HEK293 (cell line): ENCODE measurements at regions not wholly inside any gene's neighbourhood (a gene's known extent, or its start where the extent isn't known, plus 50 kb on each side); places are given as distances from the start of the nearest gene placed in this dataset.

Experiments used
- CTCF ChIA-PET: fragments of 350-600 bp; formaldehyde crosslinking; extraction: SDS; loops from one replicate; lab custom pipeline; 2021; ENCODE audit warnings: antibody characterized with exemption; lab: Yijun Ruan, JAX
- POLR2A ChIA-PET: fragments of 300-600 bp; formaldehyde crosslinking; extraction: SDS; loops from one replicate; lab custom pipeline; 2020; ENCODE audit warnings: antibody characterized with exemption, inconsistent platforms; lab: Yijun Ruan, JAX
- H3K27ac ChIP-seq: fragments of 200-500 bp; sonication (Bioruptor generic); 2 replicates; pipeline ENCODE4 v1.5.1; 2014; ENCODE audit warnings: low read depth, low read length, control low read depth, inconsistent platforms; ENCODE audit errors: extremely low read depth
- H3K36me3 ChIP-seq, 2 experiments: fragments of 200-500 bp in 1 of 2; sonication (Bioruptor generic) in 1 of 2; 1 replicate in 1 of 2; 2 replicates in 1 of 2; pipeline ENCODE4 v1.5.1; 2014 to 2017; ENCODE audit warnings: inconsistent platforms in 2 of 2, low read length in 2 of 2; ENCODE audit not compliant: control insufficient read depth in 2 of 2, insufficient read depth in 1 of 2
- H3K4me1 ChIP-seq: fragments of 200-500 bp; sonication (Bioruptor generic); 2 replicates; pipeline ENCODE4 v1.5.1; 2014; ENCODE audit warnings: mild to moderate bottlenecking, low read length, inconsistent platforms; ENCODE audit not compliant: control insufficient read depth, insufficient read depth
- H3K4me3 ChIP-seq: 2 replicates; pipeline ENCODE4 v1.5.1; 2011; ENCODE audit warnings: low read depth, mild to moderate bottlenecking, control low read depth, low read length, moderate library complexity
- H3K9me3 ChIP-seq: fragments of 200-500 bp; sonication (Bioruptor generic); 2 replicates; pipeline ENCODE4 v1.5.1; 2014; ENCODE audit warnings: low read depth, low read length, inconsistent platforms; ENCODE audit not compliant: control insufficient read depth, insufficient read depth
- INSM2 ChIP-seq: fragments of 450-650 bp; formaldehyde crosslinking; IDR thresholded peaks from 2 replicates; pipeline ENCODE4 v1.5.1; 2016; ENCODE audit warnings: missing biosample characterization, missing genetic modification characterization
- MEIS1 ChIP-seq: sonication (generic); formaldehyde crosslinking; IDR thresholded peaks from 2 replicates; pipeline ENCODE4 v1.8.1; 2022; ENCODE audit warnings: missing genetic modification reagents, mild to moderate bottlenecking, borderline replicate concordance
- REPIN1 ChIP-seq: fragments of 450-650 bp; formaldehyde crosslinking; IDR thresholded peaks from 2 replicates; pipeline ENCODE4 v1.5.1; 2017; ENCODE audit warnings: missing biosample characterization, missing genetic modification characterization, low read depth
- SALL2 ChIP-seq: fragments of 450-650 bp; formaldehyde crosslinking; IDR thresholded peaks from 2 replicates; pipeline ENCODE4 v1.5.0; 2017; ENCODE audit warnings: missing biosample characterization, mild to moderate bottlenecking, missing genetic modification characterization, borderline replicate concordance
- TRIM28 ChIP-seq: IDR thresholded peaks from 2 replicates; pipeline ENCODE4 v1.6.1; 2011; ENCODE audit warnings: low read length, control low read depth, borderline replicate concordance
- WT1 ChIP-seq: fragments of 450-650 bp; formaldehyde crosslinking; IDR thresholded peaks from 2 replicates; pipeline ENCODE4 v1.5.1; 2016; ENCODE audit warnings: missing biosample characterization, missing genetic modification characterization
- ZBTB21 ChIP-seq: fragments of 450-650 bp; formaldehyde crosslinking; IDR thresholded peaks from 2 replicates; pipeline ENCODE4 v1.5.1; 2017; ENCODE audit warnings: missing biosample characterization, missing genetic modification characterization
- ZNF155 ChIP-seq: fragments of 450-650 bp; formaldehyde crosslinking; IDR thresholded peaks from 2 replicates; pipeline ENCODE4 v1.5.1; 2016; ENCODE audit warnings: missing biosample characterization, missing genetic modification characterization
- ZNF184 ChIP-seq: fragments of 450-650 bp; IDR thresholded peaks from 2 replicates; pipeline ENCODE4 v1.5.1; 2018; ENCODE audit warnings: missing biosample characterization, mild to moderate bottlenecking, missing genetic modification characterization
- ZNF2 ChIP-seq: fragments of 450-650 bp; formaldehyde crosslinking; IDR thresholded peaks from 2 replicates; pipeline ENCODE4 v1.5.1; 2016; ENCODE audit warnings: missing biosample characterization, missing genetic modification characterization
- ZNF211 ChIP-seq: fragments of 450-650 bp; formaldehyde crosslinking; IDR thresholded peaks from 2 replicates; pipeline ENCODE4 v1.5.1; 2016; ENCODE audit warnings: low read depth, missing biosample characterization, missing genetic modification characterization
- ZNF26 ChIP-seq: fragments of 450-650 bp; formaldehyde crosslinking; IDR thresholded peaks from 2 replicates; pipeline ENCODE4 v1.5.1; 2016; ENCODE audit warnings: missing biosample characterization, missing genetic modification characterization
- ZNF266 ChIP-seq: fragments of 450-650 bp; formaldehyde crosslinking; IDR thresholded peaks from 2 replicates; pipeline ENCODE4 v1.5.1; 2016; ENCODE audit warnings: missing biosample characterization, missing genetic modification characterization, low read depth
- ZNF341 ChIP-seq: fragments of 450-650 bp; formaldehyde crosslinking; IDR thresholded peaks from 2 replicates; pipeline ENCODE4; 2016; ENCODE audit warnings: low read depth, missing biosample characterization, missing genetic modification characterization
- ZNF366 ChIP-seq: fragments of 450-650 bp; formaldehyde crosslinking; conservative IDR thresholded peaks from 2 replicates; pipeline ENCODE4 v1.5.1; 2016; ENCODE audit warnings: missing biosample characterization, missing genetic modification characterization
- ZNF433 ChIP-seq: fragments of 450-650 bp; formaldehyde crosslinking; IDR thresholded peaks from 2 replicates; pipeline ENCODE4 v1.5.1; 2016; ENCODE audit warnings: missing biosample characterization, missing genetic modification characterization, low read depth
- ZNF549 ChIP-seq: fragments of 450-650 bp; IDR thresholded peaks from 2 replicates; pipeline ENCODE4 v1.5.1; 2018; ENCODE audit warnings: missing biosample characterization, missing genetic modification characterization, mild to moderate bottlenecking, inconsistent platforms, moderate library complexity
- ZNF626 ChIP-seq: fragments of 450-650 bp; sonication (Bioruptor Pico); formaldehyde crosslinking; IDR thresholded peaks from 2 replicates; pipeline ENCODE4 v1.5.1; 2018; ENCODE audit warnings: missing biosample characterization, missing genetic modification characterization, inconsistent platforms
- ZNF747 ChIP-seq: fragments of 450-650 bp; formaldehyde crosslinking; IDR thresholded peaks from 2 replicates; pipeline ENCODE4 v1.5.1; 2016; ENCODE audit warnings: missing biosample characterization, missing genetic modification characterization
- ZSCAN23 ChIP-seq: fragments of 450-650 bp; formaldehyde crosslinking; IDR thresholded peaks from 2 replicates; pipeline ENCODE4 v1.5.1; 2016; ENCODE audit warnings: missing biosample characterization, missing genetic modification characterization
- TF ChIP-seq, protein P1 (sequence below): fragments of 450-650 bp; formaldehyde crosslinking; IDR thresholded peaks from 2 replicates; pipeline ENCODE4 v1.5.1; 2016; ENCODE audit warnings: missing biosample characterization, missing genetic modification characterization
- TF ChIP-seq, protein P2 (sequence below): fragments of 450-650 bp; formaldehyde crosslinking; IDR thresholded peaks from 2 replicates; pipeline ENCODE4 v1.5.1; 2016; ENCODE audit warnings: missing biosample characterization, missing genetic modification characterization
- TF ChIP-seq, protein P3 (sequence below): fragments of 450-650 bp; formaldehyde crosslinking; IDR thresholded peaks from 2 replicates; pipeline ENCODE4 v1.5.1; 2016; ENCODE audit warnings: missing biosample characterization, missing genetic modification characterization
- TF ChIP-seq, protein P4 (sequence below): fragments of 450-650 bp; formaldehyde crosslinking; IDR thresholded peaks from 2 replicates; pipeline ENCODE4 v1.5.1; 2016; ENCODE audit warnings: missing biosample characterization, missing genetic modification characterization

GRCh38 chr2:59684771-59685166 lies 868.7 kb downstream of the BCL11A start (continued):
- TF ChIP-seq INSM2 (tag by site-specific recombination), result no peak
- TF ChIP-seq ZNF26 (tag by site-specific recombination), result no peak
- no peak for TF ChIP-seq ZNF747 (tag by site-specific recombination)

- no peaks in the 10 kb centered on the region for H3K4me1 ChIP-seq
- ChIA-PET POLR2A (no interaction called here), CTCF (interaction anchor here (0.6 to 0.9 kb wide), 2 partner anchors 99 to 658 kb away, joined by 4 read pairs; no protein-coding TSS in a partner anchor)
- no peaks in the 10 kb centered on the region for H3K36me3 ChIP-seq
- TF ChIP-seq, protein P1, sequence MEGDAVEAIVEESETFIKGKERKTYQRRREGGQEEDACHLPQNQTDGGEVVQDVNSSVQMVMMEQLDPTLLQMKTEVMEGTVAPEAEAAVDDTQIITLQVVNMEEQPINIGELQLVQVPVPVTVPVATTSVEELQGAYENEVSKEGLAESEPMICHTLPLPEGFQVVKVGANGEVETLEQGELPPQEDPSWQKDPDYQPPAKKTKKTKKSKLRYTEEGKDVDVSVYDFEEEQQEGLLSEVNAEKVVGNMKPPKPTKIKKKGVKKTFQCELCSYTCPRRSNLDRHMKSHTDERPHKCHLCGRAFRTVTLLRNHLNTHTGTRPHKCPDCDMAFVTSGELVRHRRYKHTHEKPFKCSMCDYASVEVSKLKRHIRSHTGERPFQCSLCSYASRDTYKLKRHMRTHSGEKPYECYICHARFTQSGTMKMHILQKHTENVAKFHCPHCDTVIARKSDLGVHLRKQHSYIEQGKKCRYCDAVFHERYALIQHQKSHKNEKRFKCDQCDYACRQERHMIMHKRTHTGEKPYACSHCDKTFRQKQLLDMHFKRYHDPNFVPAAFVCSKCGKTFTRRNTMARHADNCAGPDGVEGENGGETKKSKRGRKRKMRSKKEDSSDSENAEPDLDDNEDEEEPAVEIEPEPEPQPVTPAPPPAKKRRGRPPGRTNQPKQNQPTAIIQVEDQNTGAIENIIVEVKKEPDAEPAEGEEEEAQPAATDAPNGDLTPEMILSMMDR (tag by site-specific recombination), result no peak
- TF ChIP-seq ZNF184 (tag by site-specific recombination), result no peak
- no peak for TF ChIP-seq ZNF433
- no peak for TF ChIP-seq ZNF2 (tag by site-specific recombination)
- TF ChIP-seq, protein P2, sequence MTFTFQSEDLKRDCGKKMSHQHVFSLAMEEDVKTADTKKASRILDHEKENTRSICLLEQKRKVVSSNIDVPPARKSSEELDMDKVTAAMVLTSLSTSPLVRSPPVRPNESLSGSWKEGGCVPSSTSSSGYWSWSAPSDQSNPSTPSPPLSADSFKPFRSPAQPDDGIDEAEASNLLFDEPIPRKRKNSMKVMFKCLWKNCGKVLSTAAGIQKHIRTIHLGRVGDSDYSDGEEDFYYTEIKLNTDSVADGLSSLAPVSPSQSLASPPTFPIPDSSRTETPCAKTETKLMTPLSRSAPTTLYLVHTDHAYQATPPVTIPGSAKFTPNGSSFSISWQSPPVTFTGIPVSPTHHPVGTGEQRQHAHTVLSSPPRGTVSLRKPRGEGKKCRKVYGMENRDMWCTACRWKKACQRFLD (tag by site-specific recombination), result no peak
- TF ChIP-seq ZNF211 (tag by site-specific recombination), result no peak
- no peak for TF ChIP-seq ZNF366 (tag by site-specific recombination)
- TF ChIP-seq, protein P3, sequence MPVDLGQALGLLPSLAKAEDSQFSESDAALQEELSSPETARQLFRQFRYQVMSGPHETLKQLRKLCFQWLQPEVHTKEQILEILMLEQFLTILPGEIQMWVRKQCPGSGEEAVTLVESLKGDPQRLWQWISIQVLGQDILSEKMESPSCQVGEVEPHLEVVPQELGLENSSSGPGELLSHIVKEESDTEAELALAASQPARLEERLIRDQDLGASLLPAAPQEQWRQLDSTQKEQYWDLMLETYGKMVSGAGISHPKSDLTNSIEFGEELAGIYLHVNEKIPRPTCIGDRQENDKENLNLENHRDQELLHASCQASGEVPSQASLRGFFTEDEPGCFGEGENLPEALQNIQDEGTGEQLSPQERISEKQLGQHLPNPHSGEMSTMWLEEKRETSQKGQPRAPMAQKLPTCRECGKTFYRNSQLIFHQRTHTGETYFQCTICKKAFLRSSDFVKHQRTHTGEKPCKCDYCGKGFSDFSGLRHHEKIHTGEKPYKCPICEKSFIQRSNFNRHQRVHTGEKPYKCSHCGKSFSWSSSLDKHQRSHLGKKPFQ (tag by site-specific recombination), result no peak
- no peak for TF ChIP-seq ZNF626 (tag by site-specific recombination)
- TF ChIP-seq SALL2 (tag by site-specific recombination), result no peak
- no peak for TF ChIP-seq REPIN1 (tag by site-specific recombination)
- H3K9me3 ChIP-seq, result no peaks in the 10 kb centered on the region
- H3K27ac ChIP-seq, result no peak overlapping the region
- no peak overlapping the region for H3K4me3 ChIP-seq
Observed at GRCh38 chr2:59684116-59684770, 869.2 kb downstream of the BCL11A start.

- Histone ChIP-seq H3K36me3 (no peaks in the 10 kb centered on the region), H3K4me3 (no peak overlapping the region), H3K9me3 (no peaks in the 10 kb centered on the region), H3K27ac (no peak overlapping the region), H3K4me1 (no peaks in the 10 kb centered on the region)
- ChIA-PET CTCF (no interaction called here), POLR2A (no interaction called here)
- TF ChIP-seq, protein P4, sequence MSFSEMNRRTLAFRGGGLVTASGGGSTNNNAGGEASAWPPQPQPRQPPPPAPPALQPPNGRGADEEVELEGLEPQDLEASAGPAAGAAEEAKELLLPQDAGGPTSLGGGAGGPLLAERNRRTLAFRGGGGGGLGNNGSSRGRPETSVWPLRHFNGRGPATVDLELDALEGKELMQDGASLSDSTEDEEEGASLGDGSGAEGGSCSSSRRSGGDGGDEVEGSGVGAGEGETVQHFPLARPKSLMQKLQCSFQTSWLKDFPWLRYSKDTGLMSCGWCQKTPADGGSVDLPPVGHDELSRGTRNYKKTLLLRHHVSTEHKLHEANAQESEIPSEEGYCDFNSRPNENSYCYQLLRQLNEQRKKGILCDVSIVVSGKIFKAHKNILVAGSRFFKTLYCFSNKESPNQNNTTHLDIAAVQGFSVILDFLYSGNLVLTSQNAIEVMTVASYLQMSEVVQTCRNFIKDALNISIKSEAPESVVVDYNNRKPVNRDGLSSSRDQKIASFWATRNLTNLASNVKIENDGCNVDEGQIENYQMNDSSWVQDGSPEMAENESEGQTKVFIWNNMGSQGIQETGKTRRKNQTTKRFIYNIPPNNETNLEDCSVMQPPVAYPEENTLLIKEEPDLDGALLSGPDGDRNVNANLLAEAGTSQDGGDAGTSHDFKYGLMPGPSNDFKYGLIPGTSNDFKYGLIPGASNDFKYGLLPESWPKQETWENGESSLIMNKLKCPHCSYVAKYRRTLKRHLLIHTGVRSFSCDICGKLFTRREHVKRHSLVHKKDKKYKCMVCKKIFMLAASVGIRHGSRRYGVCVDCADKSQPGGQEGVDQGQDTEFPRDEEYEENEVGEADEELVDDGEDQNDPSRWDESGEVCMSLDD, result no peak
- TF ChIP-seq ZNF341 (tag by site-specific recombination), result no peak
- no peak for TF ChIP-seq MEIS1 (CRISPR knock-in tag)
- TF ChIP-seq TRIM28, result no peak
- TF ChIP-seq ZNF155 (tag by site-specific recombination), result no peak
- TF ChIP-seq ZBTB21 (tag by site-specific recombination), result no peak
- TF ChIP-seq WT1, result no peak
- no peak for TF ChIP-seq ZNF266
- TF ChIP-seq ZNF549, result no peak
- TF ChIP-seq ZSCAN23 (tag by site-specific recombination), result no peak
Observed at GRCh38 chr2:59680863-59681262, 872.6 kb downstream of the BCL11A start.
